Stimulated activated CD8-positive, alpha-beta memory T cell treated with anti-CD3 and anti-CD28 coated beads, Interleukin-2, amount 100 ng/mL, for 1 hour (primary cell): ENCODE measurements at regions not wholly inside any gene's neighbourhood (a gene's known extent, or its start where the extent isn't known, plus 50 kb on each side); places are given as distances from the start of the nearest gene placed in this dataset.

ENCODE experiments used
- DNase-seq, 2 donors: peaks; one replicate each; pipeline ENCODE4 v3.0.0-alpha.2; 2020; ENCODE audit warnings: low read depth in 2 of 2

- no peak for DNase-seq
Observed at GRCh38 chr12:69096669-69097335, 142.6 kb upstream of the CPSF6 start.

- DNase-seq, result no peak
Observed at GRCh38 chr12:69097619-69098368, 141.6 kb upstream of the CPSF6 start.

- no peak for DNase-seq
Observed at GRCh38 chr12:69099201-69099837, 140.1 kb upstream of the CPSF6 start.

GRCh38 chr12:69101505-69101904 lies 137.9 kb upstream of the CPSF6 start:
- DNase-seq, result no peak

- DNase-seq, result no peak
Observed at GRCh38 chr12:69102856-69103255, 136.5 kb upstream of the CPSF6 start.

- no peak for DNase-seq
Observed at GRCh38 chr12:69105101-69105962, 134.0 kb upstream of the CPSF6 start.

GRCh38 chr12:69106482-69107118 lies 132.8 kb upstream of the CPSF6 start:
- DNase-seq, result no peak

GRCh38 chr12:69107541-69107940 lies 131.8 kb upstream of the CPSF6 start:
- no peak for DNase-seq

- no peak for DNase-seq
Observed at GRCh38 chr12:69108037-69108436, 131.3 kb upstream of the CPSF6 start.

GRCh38 chr12:69112616-69113015 lies 126.8 kb upstream of the CPSF6 start:
- DNase-seq, result no peak

- no peak for DNase-seq
Observed at GRCh38 chr12:69115099-69115498, 124.3 kb upstream of the CPSF6 start.

GRCh38 chr12:69115951-69116350 lies 123.4 kb upstream of the CPSF6 start:
- no peak for DNase-seq

GRCh38 chr12:69117566-69118266 lies 121.7 kb upstream of the CPSF6 start:
- no peak for DNase-seq

GRCh38 chr12:69118516-69118915 lies 120.9 kb upstream of the CPSF6 start:
- no peak for DNase-seq

GRCh38 chr12:69119770-69120169 lies 119.6 kb upstream of the CPSF6 start:
- DNase-seq, result no peak

- no peak for DNase-seq
Observed at GRCh38 chr12:69120354-69120753, 119.0 kb upstream of the CPSF6 start.

- no peak for DNase-seq
Observed at GRCh38 chr12:69123311-69123710, 116.1 kb upstream of the CPSF6 start.

GRCh38 chr12:69123919-69124638 lies 115.3 kb upstream of the CPSF6 start:
- no peak for DNase-seq

GRCh38 chr12:69129017-69129416 lies 110.4 kb upstream of the CPSF6 start:
- DNase-seq, result no peak

- no peak for DNase-seq
Observed at GRCh38 chr12:69129564-69129963, 109.8 kb upstream of the CPSF6 start.
